DOHH2 (cell line): ENCODE measurements at regions not wholly inside any gene's neighbourhood (a gene's known extent, or its start where the extent isn't known, plus 50 kb on each side); places are given as distances from the start of the nearest gene placed in this dataset.

Experiments used
- H3F3A ChIP-seq: fragments of 200-600 bp; sonication (generic), shearing (Covaris generic); 2 replicates; pipeline ENCODE4 v1.6.0; 2016; ENCODE audit warnings: antibody characterized with exemption, mild to moderate bottlenecking; ENCODE audit not compliant: control insufficient read depth, insufficient read depth
- H3K27ac ChIP-seq: fragments of 200-600 bp; sonication (generic); 2 replicates; pipeline ENCODE4 v1.5.1; 2014; ENCODE audit warnings: low read depth, mild to moderate bottlenecking, low read length, moderate library complexity
- H3K27me3 ChIP-seq: fragments of 200-600 bp; sonication (generic); 2 replicates; pipeline ENCODE4 v1.6.1; 2014; ENCODE audit warnings: mild to moderate bottlenecking, low read length, mixed read lengths; ENCODE audit not compliant: control insufficient read depth
- H3K36me3 ChIP-seq: fragments of 200-600 bp; sonication (generic); 2 replicates; pipeline ENCODE4 v1.6.1; 2014; ENCODE audit warnings: mild to moderate bottlenecking, low read length, moderate library complexity, mixed read lengths; ENCODE audit not compliant: control insufficient read depth
- H3K4me1 ChIP-seq: fragments of 200-600 bp; sonication (generic); 2 replicates; pipeline ENCODE4 v1.6.1; 2014; ENCODE audit warnings: mild to moderate bottlenecking, low read length, mixed read lengths; ENCODE audit not compliant: control insufficient read depth
- H3K4me2 ChIP-seq: fragments of 200-600 bp; sonication (generic); 2 replicates; pipeline ENCODE4 v1.6.0; 2014; ENCODE audit warnings: mild to moderate bottlenecking, low read length, moderate library complexity
- H3K4me3 ChIP-seq: fragments of 200-600 bp; sonication (generic); 2 replicates; pipeline ENCODE4 v1.5.1; 2014; ENCODE audit warnings: mild to moderate bottlenecking, low read length, mixed read lengths
- H3K79me2 ChIP-seq: fragments of 200-600 bp; sonication (generic); 2 replicates; pipeline ENCODE4 v1.6.1; 2014; ENCODE audit warnings: mild to moderate bottlenecking, low read length, mixed read lengths; ENCODE audit not compliant: control insufficient read depth
- H3K9me2 ChIP-seq: fragments of 200-600 bp; sonication (generic); replicated peaks from 2 replicates; pipeline ENCODE4 v1.6.1; 2014; ENCODE audit warnings: mild to moderate bottlenecking, low read length, mixed read lengths; ENCODE audit not compliant: control insufficient read depth
- H3K9me3 ChIP-seq: fragments of 200-600 bp; sonication (generic); 2 replicates; pipeline ENCODE4 v1.6.1; 2014; ENCODE audit warnings: antibody characterized with exemption, low read length, mixed read lengths; ENCODE audit not compliant: control insufficient read depth, insufficient read depth
- H4K20me1 ChIP-seq: fragments of 200-600 bp; sonication (generic); 2 replicates; pipeline ENCODE4 v1.6.0; 2014; ENCODE audit warnings: low read depth, mild to moderate bottlenecking, antibody characterized with exemption, low read length, moderate library complexity; ENCODE audit not compliant: control insufficient read depth, insufficient read depth
- EZH2phosphoT487 ChIP-seq: fragments of 200-600 bp; sonication (generic); IDR thresholded peaks from 2 replicates; pipeline ENCODE4 v1.6.1; 2017; ENCODE audit warnings: borderline replicate concordance, mild to moderate bottlenecking, antibody characterized with exemption, low read length, moderate library complexity, mixed read lengths
- TF ChIP-seq, protein P1 (sequence below): fragments of 200-600 bp; sonication (generic); IDR thresholded peaks from one replicate; pipeline ENCODE4 v1.5.1; 2014; ENCODE audit warnings: antibody characterized with exemption, mild to moderate bottlenecking, low read depth, low read length; ENCODE audit not compliant: poor library complexity, severe bottlenecking

GRCh38 chr1:68287241-68287640, 54.9 kb upstream of the WLS start:
- Histone ChIP-seq H3K4me2 (no peak overlapping the region), H4K20me1 (no peaks in the 10 kb centered on the region), H3K4me3 (no peak overlapping the region), H3K9me2 (no peaks in the 10 kb centered on the region), H3K27ac (no peak overlapping the region), H3K79me2 (no peaks in the 10 kb centered on the region), H3F3A (no peaks in the 10 kb centered on the region), H3K27me3 (no peaks in the 10 kb centered on the region), H3K9me3 (no peaks in the 10 kb centered on the region), H3K36me3 (no peaks in the 10 kb centered on the region), H3K4me1 (no peaks in the 10 kb centered on the region)
- no peak for TF ChIP-seq EZH2phosphoT487
- TF ChIP-seq, protein P1, sequence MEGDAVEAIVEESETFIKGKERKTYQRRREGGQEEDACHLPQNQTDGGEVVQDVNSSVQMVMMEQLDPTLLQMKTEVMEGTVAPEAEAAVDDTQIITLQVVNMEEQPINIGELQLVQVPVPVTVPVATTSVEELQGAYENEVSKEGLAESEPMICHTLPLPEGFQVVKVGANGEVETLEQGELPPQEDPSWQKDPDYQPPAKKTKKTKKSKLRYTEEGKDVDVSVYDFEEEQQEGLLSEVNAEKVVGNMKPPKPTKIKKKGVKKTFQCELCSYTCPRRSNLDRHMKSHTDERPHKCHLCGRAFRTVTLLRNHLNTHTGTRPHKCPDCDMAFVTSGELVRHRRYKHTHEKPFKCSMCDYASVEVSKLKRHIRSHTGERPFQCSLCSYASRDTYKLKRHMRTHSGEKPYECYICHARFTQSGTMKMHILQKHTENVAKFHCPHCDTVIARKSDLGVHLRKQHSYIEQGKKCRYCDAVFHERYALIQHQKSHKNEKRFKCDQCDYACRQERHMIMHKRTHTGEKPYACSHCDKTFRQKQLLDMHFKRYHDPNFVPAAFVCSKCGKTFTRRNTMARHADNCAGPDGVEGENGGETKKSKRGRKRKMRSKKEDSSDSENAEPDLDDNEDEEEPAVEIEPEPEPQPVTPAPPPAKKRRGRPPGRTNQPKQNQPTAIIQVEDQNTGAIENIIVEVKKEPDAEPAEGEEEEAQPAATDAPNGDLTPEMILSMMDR, result no peak

- H3K36me3 ChIP-seq, result no peaks in the 10 kb centered on the region
- H3K9me2 ChIP-seq, result no peaks in the 10 kb centered on the region
- H3K27me3 ChIP-seq, result no peaks in the 10 kb centered on the region
- H3F3A ChIP-seq, result no peaks in the 10 kb centered on the region
- H3K79me2 ChIP-seq, result no peaks in the 10 kb centered on the region
- H4K20me1 ChIP-seq, result no peaks in the 10 kb centered on the region
- H3K4me2 ChIP-seq, result no peak overlapping the region
- no peak overlapping the region for H3K27ac ChIP-seq
- H3K4me1 ChIP-seq, result no peaks in the 10 kb centered on the region
- no peaks in the 10 kb centered on the region for H3K9me3 ChIP-seq
- no peak overlapping the region for H3K4me3 ChIP-seq
- TF ChIP-seq, protein P1, result no peak
- no peak for TF ChIP-seq EZH2phosphoT487
These were observed 52.7 kb upstream of the WLS start for GRCh38 chr1:68285046-68285445.

GRCh38 chr1:68281946-68282615, 49.8 kb upstream of the WLS start:
- no peak overlapping the region for H3K4me3 ChIP-seq
- no peaks in the 10 kb centered on the region for H4K20me1 ChIP-seq
- no peaks in the 10 kb centered on the region for H3K79me2 ChIP-seq
- H3K9me2 ChIP-seq, result no peaks in the 10 kb centered on the region
- H3K9me3 ChIP-seq, result no peaks in the 10 kb centered on the region
- H3K4me1 ChIP-seq, result no peaks in the 10 kb centered on the region
- H3K27ac ChIP-seq, result no peak overlapping the region
- no peak for TF ChIP-seq EZH2phosphoT487
- TF ChIP-seq, protein P1, result no peak
- no peaks in the 10 kb centered on the region for H3K27me3 ChIP-seq
- no peaks in the 10 kb centered on the region for H3F3A ChIP-seq
- no peaks in the 10 kb centered on the region for H3K36me3 ChIP-seq
- no peak overlapping the region for H3K4me2 ChIP-seq
